GM12891 (cell line): ENCODE measurements at regions not wholly inside any gene's neighbourhood (a gene's known extent, or its start where the extent isn't known, plus 50 kb on each side); places are given as distances from the start of the nearest gene placed in this dataset.
"Not testable (repeated sequence)": the region's sequence is repeated elsewhere in the genome, so short reads cannot be mapped to it uniquely, and the experiment has no call there.

Source experiments
- DNase-seq: peaks from one replicate; pipeline ENCODE4 v3.0.0; 2011; ENCODE audit warnings: low spot score; ENCODE audit not compliant: insufficient read length
- FAIRE-seq: peaks from 2 replicates; lab custom pipeline; 2011; peaks lifted over from hg19 to GRCh38; lab: Jason Lieb, UNC
- PAX5 ChIP-seq: IDR thresholded peaks from 2 replicates; pipeline ENCODE4 v1.6.1; 2011; ENCODE audit warnings: low read length, moderate library complexity, mild to moderate bottlenecking; ENCODE audit not compliant: insufficient read depth, severe bottlenecking
- POLR2A ChIP-seq: IDR thresholded peaks from 2 replicates; pipeline ENCODE4 v1.6.1; 2011; ENCODE audit warnings: low read depth, low read length, control low read depth
- POLR2AphosphoS5 ChIP-seq: IDR thresholded peaks from 2 replicates; pipeline ENCODE4 v1.6.1; 2011; ENCODE audit warnings: low read depth, low read length, control low read depth
- POU2F2 ChIP-seq: IDR thresholded peaks from 2 replicates; pipeline ENCODE4 v1.6.1; 2011; ENCODE audit warnings: low read depth, mild to moderate bottlenecking, control low read depth, low read length, moderate library complexity
- SPI1 ChIP-seq: IDR thresholded peaks from 2 replicates; pipeline ENCODE4 v1.6.1; 2011; ENCODE audit warnings: low read depth, low read length, control low read depth
- TAF1 ChIP-seq: IDR thresholded peaks from 2 replicates; pipeline ENCODE4 v1.6.1; 2011; ENCODE audit warnings: low read depth, low read length, control low read depth

- FAIRE-seq (no peak), DNase-seq (no peak)
- TF ChIP-seq SPI1: no peak
- no peak for TF ChIP-seq POU2F2
- TF ChIP-seq POLR2A: no peak
- no peak for TF ChIP-seq POLR2AphosphoS5
- TF ChIP-seq TAF1: no peak
Observed at GRCh38 chr12:13336216-13336615, 139.7 kb downstream of the EMP1 start.

DNA sequence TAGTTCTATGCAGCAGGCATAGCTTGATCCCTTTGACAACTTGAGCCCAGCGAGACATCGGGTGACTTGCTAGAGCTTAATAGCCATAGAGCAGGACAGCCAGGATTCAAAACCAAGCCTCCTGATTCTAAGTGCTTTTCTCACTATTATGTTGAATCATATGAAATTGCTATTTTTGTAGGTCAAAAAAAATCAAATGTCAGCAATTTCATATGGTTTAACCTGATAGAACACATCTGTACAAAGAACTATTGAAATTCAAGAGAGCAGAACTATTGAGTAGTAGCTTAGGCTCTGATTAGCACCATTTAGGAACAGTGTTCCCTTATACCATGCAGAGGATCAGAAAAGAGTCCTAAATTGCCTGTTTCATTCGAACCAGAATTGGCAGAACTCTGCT is 132.0 kb downstream of the EMP1 start:
- FAIRE-seq (no peak), DNase-seq (no peak)
- no peak for TF ChIP-seq TAF1

DNA sequence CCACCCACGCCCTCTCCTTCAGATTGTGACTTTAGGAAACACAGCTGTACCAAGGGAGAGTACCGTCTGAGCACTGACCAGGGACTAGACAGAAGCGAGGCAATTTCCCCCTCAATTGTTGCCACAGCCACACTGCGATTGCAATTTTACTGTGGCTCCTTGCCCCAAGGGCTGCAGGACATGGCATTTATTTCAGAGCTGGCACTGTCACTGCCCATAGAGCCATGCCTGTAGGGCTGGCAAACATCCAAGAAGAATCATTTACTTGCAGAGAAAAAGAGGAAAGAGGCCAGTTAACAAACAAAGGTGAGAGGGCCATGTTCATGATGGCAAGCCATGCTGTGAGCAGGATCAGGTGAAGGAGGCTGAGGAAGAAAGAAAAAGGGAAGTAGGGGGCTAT is 129.6 kb downstream of the EMP1 start:
- no peak for FAIRE-seq
- no peak for DNase-seq
- TF ChIP-seq POLR2A (no peak), TAF1 (no peak), POLR2AphosphoS5 (no peak), SPI1 (no peak), PAX5 (no peak), POU2F2 (no peak)

- DNase-seq, FAIRE-seq: not testable (repeated sequence)
Observed at GRCh38 chr12:13325037-13325436, 128.5 kb downstream of the EMP1 start.

- FAIRE-seq (no peak), DNase-seq (no peak)
- no peak for TF ChIP-seq SPI1
Observed at GRCh38 chr12:13318231-13319015, 121.9 kb downstream of the EMP1 start.

DNA sequence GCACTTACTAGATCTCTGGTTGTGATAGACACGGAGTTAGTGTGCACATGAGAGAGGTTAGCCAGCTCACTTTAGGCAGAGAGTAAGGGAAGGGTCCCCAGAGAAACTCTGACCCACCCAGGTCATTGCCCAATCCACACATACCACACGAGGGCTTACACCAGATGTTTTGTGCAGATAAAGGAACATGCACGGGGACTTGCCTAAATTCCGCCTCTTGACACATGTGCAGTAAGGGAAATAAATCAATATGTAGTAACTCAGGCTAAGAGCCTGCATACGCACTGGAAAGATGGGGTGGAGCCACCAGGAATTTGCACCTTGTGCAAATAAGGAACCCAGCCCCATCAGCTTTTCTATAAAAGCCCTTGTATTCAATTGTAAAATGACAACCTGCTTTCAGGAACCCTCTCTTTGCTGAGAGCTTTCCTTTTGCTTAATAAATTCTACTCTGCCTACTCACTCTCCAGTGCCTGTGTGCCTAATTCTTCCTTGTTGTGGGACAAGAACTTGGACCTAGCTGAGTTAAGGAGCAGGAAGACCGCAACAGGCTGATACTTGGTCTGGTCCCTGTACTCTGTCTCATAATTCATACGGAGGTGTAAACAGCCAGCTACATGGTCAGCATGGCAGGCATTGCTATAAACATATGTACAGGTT is 120.2 kb downstream of the EMP1 start:
- FAIRE-seq (no peak), DNase-seq (no peak)
- TF ChIP-seq POLR2A: no peak
- no peak for TF ChIP-seq TAF1
- no peak for TF ChIP-seq SPI1
- no peak for TF ChIP-seq PAX5
- no peak for TF ChIP-seq POU2F2
- no peak for TF ChIP-seq POLR2AphosphoS5

DNA sequence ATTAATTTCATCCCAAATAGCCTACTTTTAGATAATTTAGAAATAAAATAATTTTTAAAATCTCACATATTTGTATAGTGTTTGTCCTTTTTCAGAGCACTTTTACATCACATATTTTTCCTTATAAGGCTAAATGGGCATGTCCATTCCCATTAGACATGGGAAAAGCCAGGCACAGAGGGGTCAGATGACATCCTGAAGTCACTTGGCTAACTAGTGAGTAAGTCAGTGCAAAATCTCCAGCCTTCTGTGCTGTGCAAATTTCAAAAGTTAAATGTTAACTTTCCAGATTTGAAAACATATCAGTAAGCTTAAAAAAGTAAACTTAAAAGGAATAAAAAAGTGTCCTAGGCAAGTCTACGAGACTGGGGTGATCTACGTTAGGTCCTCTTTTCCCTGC is 117.4 kb downstream of the EMP1 start:
- TF ChIP-seq SPI1 (no peak), POLR2AphosphoS5 (no peak)
- DNase-seq (no peak), FAIRE-seq (no peak)

DNA sequence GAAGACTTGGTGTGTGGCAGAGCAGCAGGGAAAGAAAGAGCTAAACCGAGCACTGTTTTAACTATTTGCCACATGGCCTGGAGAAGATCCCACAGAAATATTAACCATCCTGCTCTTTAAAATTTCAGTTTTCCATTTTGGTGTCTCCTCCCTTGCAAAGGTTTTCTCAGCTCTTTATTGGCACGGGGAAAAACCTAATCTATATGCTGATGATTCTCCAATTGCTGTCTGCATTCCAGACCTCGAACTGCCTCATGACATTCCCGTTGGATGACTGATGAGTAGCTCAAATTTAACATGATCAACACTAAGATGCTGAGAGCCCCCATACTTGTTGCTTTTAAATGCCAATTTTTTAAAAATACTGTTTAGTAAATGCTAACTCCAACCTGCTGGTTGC is 115.0 kb downstream of the EMP1 start:
- FAIRE-seq (no peak), DNase-seq (no peak)
- TF ChIP-seq SPI1: no peak
- TF ChIP-seq PAX5: no peak
- TF ChIP-seq TAF1: no peak
- TF ChIP-seq POU2F2: no peak
- no peak for TF ChIP-seq POLR2A
- no peak for TF ChIP-seq POLR2AphosphoS5

DNA sequence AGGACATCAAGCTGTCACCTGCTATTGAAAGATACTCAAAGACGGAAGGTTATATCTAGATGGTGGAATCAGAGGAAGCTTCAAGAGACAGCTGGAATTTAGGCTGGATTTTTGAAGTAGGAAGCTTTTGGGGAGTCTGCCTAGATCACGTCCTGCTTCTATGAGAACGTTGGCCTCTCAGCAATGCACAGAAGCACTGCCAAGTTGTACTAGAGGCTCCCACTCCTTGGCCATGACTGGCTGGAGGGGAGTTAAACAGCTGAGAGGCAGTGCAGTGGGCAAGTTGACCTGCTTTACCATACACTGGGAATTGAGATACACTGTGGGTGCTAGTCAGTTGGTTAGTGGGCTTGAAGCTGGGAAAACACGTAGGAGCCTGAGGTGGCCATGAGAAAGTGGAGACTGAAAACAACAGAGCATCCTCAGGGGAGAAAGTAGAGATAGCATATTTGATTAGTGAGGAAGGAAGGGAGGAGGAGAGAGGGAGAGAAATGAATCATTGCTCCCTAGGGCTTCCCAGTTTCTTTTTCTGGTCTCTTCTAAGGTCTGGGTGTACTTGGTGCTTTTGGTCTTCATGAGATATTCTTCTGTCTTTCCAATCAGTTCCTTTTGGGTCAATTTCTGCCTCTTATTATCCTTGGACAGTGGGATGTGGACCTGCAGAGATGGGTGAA is 110.8 kb downstream of the EMP1 start:
- TF ChIP-seq POU2F2 (no peak), POLR2A (no peak), SPI1 (no peak), PAX5 (no peak)
- DNase-seq: no peak
- no peak for FAIRE-seq

- FAIRE-seq (no peak), DNase-seq (no peak)
- no peak for TF ChIP-seq PAX5
- TF ChIP-seq TAF1: no peak
- TF ChIP-seq POLR2AphosphoS5: no peak
- TF ChIP-seq POU2F2: no peak
- TF ChIP-seq POLR2A: no peak
- no peak for TF ChIP-seq SPI1
Observed at GRCh38 chr12:13304924-13305323, 108.4 kb downstream of the EMP1 start.

DNA sequence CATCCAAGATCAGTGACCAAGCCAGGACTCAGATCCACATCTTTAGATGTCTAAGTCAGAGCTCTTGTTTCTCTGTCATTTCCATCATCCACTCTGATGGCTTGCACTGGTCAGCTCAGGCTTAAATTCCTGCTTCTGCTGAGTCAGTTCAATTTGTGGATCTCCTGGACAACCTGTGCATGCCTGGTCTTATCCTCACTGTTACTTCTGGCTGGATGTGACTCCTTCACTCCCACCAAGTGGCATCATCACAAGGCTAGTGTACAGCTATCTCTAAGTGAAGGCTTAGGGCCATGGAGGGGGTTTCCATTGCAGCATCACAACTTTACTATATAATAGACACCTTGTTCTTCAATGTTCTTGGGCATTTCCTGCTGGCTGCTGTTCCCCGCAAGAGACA is 102.9 kb downstream of the EMP1 start:
- DNase-seq: no peak
- no peak for TF ChIP-seq PAX5
- TF ChIP-seq TAF1: no peak
- TF ChIP-seq POLR2A: no peak
- TF ChIP-seq SPI1: no peak
- TF ChIP-seq POLR2AphosphoS5: no peak
- no peak for TF ChIP-seq POU2F2
- FAIRE-seq: no peak
